NB4 (cell line): ENCODE measurements at regions not wholly inside any gene's neighbourhood (a gene's known extent, or its start where the extent isn't known, plus 50 kb on each side); places are given as distances from the start of the nearest gene placed in this dataset.

Source experiments
- DNase-seq: peaks from one replicate; pipeline ENCODE4 v3.0.0; 2010; ENCODE audit warnings: low read depth
- H3K4me3 ChIP-seq: one replicate; pipeline ENCODE4 v1.5.1; 2011; ENCODE audit warnings: mild to moderate bottlenecking, low read depth, low read length, moderate library complexity
- CTCF ChIP-seq: IDR thresholded peaks from one replicate; pipeline ENCODE4 v1.5.1; 2012; ENCODE audit warnings: low read depth, low read length
- MAX ChIP-seq: IDR thresholded peaks from 2 replicates; pipeline ENCODE4 v1.6.1; 2011; ENCODE audit warnings: low read depth, low read length
- MYC ChIP-seq: IDR thresholded peaks from 2 replicates; pipeline ENCODE4 v1.6.1; 2011; ENCODE audit warnings: low read depth, low read length
- POLR2A ChIP-seq: IDR thresholded peaks from 2 replicates; pipeline ENCODE4 v1.6.1; 2011; ENCODE audit warnings: mild to moderate bottlenecking; ENCODE audit not compliant: insufficient read length; ENCODE audit errors: extremely low read depth

- TF ChIP-seq MAX (no peak), CTCF (no peak), POLR2A (no peak), MYC (no peak)
- no peak for DNase-seq
- no peak overlapping the region for H3K4me3 ChIP-seq
Measured at GRCh38 chr14:56463271-56463890, 116.2 kb upstream of the TMEM260 start.

- TF ChIP-seq POLR2A: no peak
- TF ChIP-seq MYC: no peak
- no peak for TF ChIP-seq CTCF
- TF ChIP-seq MAX: no peak
- no peak overlapping the region for H3K4me3 ChIP-seq
Measured at GRCh38 chr14:56471056-56471455, 108.5 kb upstream of the TMEM260 start.

GRCh38 chr14:56474419-56475022 is 105.1 kb upstream of the TMEM260 start:
- peak; percentile 50 for DNase-seq
- no peak overlapping the region for H3K4me3 ChIP-seq
- peak; percentile 62 for TF ChIP-seq CTCF
- no peak for TF ChIP-seq MYC

More at GRCh38 chr14:56471056-56471455, 108.5 kb upstream of the TMEM260 start:
- DNase-seq: no peak

- TF ChIP-seq MAX (no peak), POLR2A (no peak), MYC (no peak), CTCF (peak; percentile 26)
- DNase-seq: peak; percentile 28
- H3K4me3 ChIP-seq: no peak overlapping the region
Measured at GRCh38 chr14:56482310-56482911, 97.2 kb upstream of the TMEM260 start.

- H3K4me3 ChIP-seq: no peak overlapping the region
- DNase-seq: no peak
- TF ChIP-seq POLR2A: no peak
- no peak for TF ChIP-seq CTCF
Measured at GRCh38 chr14:56487090-56487667, 92.4 kb upstream of the TMEM260 start.
